Gastrocnemius medialis (tissue), 4 donors: ENCODE measurements at regions not wholly inside any gene's neighbourhood (a gene's known extent, or its start where the extent isn't known, plus 50 kb on each side); places are given as distances from the start of the nearest gene placed in this dataset.

ENCODE experiments used
- CTCF ChIP-seq, 5 experiments: fragments of 450-650 bp in 3 of 5; fragments of 200-600 bp in 2 of 5; sonication (generic) in 2 of 5; IDR thresholded peaks in 4 of 5; conservative IDR thresholded peaks in 1 of 5; 1 replicate in 4 of 5; 2 replicates in 1 of 5; pipeline ENCODE4 v1.5.1; 2016 to 2019; ENCODE audit warnings: antibody characterized with exemption in 5 of 5, mild to moderate bottlenecking in 3 of 5, moderate library complexity in 3 of 5
- POLR2A ChIP-seq, 2 donors: fragments of 450-650 bp; IDR thresholded peaks; one replicate each; pipeline ENCODE4 v1.6.1; 2017; ENCODE audit warnings: antibody characterized with exemption in 2 of 2, mild to moderate bottlenecking in 2 of 2, moderate library complexity in 2 of 2

GRCh38 chr9:105967797-105968196 is 273.5 kb downstream of the TMEM38B start:
- TF ChIP-seq CTCF (IDR thresholded peaks at IDR 0.05 in 4 of 5, conservative IDR thresholded peaks at IDR 0.05 in 1 of 5) (no peak), POLR2A (IDR thresholded peaks at IDR 0.05) (no peak)
